ENCODE measurements at regions not wholly inside any gene's neighbourhood (a gene's known extent, or its start where the extent isn't known, plus 50 kb on each side); places are given as distances from the start of the nearest gene placed in this dataset.

DNA sequence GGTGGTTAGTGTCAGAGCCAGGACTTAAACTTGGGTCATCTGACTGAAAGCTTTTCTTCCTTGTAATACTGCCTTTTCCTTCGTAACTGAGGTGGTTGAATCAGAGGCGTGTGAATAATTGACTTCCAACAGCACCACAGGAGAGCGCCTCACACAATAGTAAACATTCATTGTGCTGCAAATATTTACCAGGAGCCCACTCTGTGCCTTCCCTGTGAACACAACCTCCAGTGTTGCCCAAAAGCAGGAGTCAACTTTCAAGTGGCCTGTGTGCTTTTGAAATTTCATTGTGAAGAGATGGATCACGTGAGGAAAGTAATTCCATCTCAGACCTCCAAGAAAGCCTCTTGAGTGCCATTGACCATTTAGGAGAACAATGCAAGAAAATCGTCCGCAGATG is 60.2 kb downstream of the ADRA2A start (continued):
- TF ChIP-seq EP300 (IDR thresholded peaks at IDR 0.05; ENCODE audit: borderline replicate concordance in 1 of 2, low read depth in 2 of 2, low read length in 2 of 2), result peak in 1 of 2 experiments; percentile 75; a peak in 1 of 3 replicates
- peak; percentile 63; the same call in 1 of the 2 replicates for TF ChIP-seq BACH1 (IDR thresholded peaks at IDR 0.05; ENCODE audit: low read length)

Measured in H1 (cell line).